GM12872 (cell line): ENCODE measurements at regions not wholly inside any gene's neighbourhood (a gene's known extent, or its start where the extent isn't known, plus 50 kb on each side); places are given as distances from the start of the nearest gene placed in this dataset.
A peak's percentile ranks its signal among the peaks of the same experiment; 100 is the strongest.

Source experiments
- CTCF ChIP-seq: IDR thresholded peaks from 3 replicates; pipeline ENCODE4 v1.5.1; 2011; ENCODE audit warnings: low read depth, mild to moderate bottlenecking, low read length, moderate library complexity; ENCODE audit not compliant: insufficient read depth

DNA sequence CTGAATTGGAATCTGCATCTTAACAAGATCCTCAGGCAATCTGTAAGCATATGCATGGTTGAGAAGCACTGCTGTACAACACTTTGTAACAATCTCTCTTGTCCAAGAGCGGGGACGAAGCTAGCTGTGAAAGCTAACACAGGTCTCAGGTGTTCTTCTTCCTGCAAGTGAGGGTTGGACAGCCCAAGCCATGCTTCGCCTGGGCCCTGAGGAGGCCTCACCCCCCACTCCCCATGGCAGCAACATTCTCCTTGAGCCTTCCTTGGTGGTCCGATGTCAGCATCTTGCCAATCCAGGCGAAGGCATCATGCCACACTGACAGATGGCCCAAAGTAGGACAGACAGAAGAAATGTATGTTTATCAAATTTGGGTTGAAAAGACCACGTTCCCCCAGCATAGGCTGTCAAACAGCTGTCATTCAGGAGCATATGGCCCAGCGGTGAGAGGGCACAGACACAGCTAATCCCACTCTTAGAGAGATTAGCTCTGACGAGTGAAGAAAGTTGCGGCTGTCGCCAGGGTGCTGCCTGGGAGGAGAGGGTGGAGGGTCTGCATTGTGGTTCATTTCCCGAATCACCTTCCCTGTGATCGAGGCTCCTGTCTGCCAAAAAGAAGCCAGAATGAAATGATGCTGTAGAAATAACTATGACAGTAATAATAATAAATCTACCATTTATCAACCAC is 344.7 kb downstream of the MYCN start:
- no peak for TF ChIP-seq CTCF

GRCh38 chr2:16283071-16283850 is 342.9 kb downstream of the MYCN start:
- TF ChIP-seq CTCF: no peak

DNA sequence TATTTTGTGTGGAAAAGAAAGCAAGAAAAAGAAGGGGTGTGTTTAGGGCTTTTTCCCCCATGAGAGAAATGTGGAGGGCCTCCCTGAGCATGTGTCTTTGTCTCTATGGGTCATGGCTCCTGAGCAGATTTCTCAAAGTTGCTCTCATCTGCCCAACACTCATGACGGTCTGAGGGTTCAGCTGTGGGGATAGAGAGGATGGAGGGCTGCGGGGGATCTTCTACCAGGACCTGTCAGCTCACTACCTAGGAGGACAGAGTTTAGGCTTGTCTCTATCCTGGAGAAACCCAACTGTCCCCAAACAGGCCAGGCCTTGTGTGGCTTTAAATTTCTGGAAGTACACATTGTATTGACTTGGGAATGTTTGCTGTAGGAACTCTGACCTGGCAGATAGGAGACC is 342.2 kb downstream of the MYCN start:
- no peak for TF ChIP-seq CTCF

DNA sequence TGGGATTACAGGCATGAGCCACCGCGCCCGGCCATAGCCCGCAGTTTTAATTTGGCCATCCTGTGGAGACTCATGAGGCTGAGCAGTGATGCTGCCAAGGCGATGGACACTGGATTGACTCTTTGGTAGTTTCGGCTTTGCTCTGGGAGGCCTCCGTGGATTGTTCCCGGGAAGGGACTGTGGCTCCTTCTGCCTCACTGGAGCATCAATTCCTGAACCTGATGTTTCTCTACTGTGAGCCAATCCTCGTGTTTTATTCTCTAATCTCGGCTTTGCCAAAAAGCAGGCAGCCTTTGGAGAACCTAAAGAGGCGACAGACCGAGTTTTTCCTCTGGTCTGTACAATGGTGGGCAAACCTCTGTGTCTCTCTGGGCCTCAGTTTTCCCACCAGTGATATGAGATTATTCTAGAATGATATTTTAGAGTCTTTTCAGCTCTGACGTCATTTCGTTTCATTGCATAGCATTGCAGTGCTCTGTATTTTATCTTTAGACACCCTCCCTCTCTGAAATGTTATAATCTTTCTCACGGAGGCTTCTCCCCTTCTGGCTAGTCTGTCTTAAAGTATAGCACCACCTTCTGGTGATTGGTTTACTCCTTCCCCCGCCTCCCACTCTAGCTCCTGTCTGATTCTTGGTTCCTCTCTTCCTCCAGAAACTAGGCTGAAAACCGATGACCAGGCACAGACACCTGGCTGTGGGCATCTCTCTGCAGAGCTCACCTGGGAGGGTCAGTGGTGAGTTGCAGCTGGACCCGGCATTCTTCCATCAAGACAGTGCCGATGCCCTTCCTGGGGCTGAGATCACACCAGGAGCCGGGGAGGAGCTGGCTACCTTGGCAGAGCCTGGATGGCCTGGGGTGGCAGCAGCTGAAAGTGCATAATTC is 341.3 kb downstream of the MYCN start:
- peak; percentile 40; the same call in 1 of the 3 replicates for TF ChIP-seq CTCF

DNA sequence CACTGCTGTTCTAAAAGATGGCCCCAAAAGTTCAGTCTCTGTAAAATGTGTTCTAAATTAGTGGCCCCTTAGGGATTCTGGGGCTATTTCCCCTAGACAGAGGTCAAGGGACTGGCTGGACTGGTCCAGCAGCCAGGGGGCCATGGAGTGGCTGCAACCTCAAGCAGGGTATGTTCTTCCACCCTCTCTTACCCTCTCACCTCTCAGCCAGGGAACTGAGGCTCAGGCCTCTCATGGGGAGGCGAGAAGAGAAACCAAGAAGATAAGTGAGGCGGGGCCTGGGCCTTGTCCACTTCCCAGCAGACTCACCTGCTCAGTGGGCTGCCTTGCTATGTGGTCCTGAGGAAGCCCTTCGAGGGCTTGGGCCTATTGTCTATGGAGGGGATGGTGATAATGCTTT is 339.7 kb downstream of the MYCN start:
- TF ChIP-seq CTCF: no peak

DNA sequence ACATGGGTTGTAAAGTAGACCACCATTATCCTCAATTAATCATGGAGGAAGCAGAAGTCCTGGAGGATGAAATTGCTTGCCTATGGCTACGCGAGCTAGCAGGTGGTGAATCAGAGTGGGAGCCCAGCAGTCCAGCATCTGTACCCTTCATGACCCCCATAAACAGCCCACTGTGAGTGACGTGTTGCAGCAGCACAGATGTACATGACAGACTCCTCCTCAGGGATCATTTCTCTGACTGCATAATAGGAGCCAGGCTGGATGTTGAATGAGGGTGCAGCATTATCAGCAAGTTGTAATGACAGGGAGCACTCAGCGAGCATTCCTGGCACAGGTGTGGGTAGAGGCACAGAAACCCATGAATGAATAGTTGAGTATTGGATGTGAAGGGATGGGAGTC is 339.3 kb downstream of the MYCN start:
- no peak for TF ChIP-seq CTCF

DNA sequence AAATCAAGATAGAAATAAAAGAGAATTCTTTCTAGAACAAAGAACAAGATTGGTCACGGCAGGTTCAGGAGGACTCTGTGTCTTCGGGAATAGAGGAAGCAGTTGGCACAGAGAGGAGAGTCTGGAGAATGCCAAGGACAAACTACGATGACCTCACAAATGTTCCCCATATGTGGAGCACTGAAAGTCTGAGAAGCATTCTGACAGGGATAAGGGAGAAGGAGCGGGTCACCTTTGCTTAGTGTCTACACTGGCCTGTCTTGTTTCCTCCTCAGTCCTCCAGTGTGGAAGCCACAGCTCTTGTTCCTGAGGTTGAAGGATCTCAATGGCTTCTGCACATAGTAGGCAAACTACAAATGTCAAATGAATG is 338.8 kb downstream of the MYCN start:
- TF ChIP-seq CTCF: no peak
